ENCODE measurements at regions not wholly inside any gene's neighbourhood (a gene's known extent, or its start where the extent isn't known, plus 50 kb on each side); places are given as distances from the start of the nearest gene placed in this dataset.

DNA sequence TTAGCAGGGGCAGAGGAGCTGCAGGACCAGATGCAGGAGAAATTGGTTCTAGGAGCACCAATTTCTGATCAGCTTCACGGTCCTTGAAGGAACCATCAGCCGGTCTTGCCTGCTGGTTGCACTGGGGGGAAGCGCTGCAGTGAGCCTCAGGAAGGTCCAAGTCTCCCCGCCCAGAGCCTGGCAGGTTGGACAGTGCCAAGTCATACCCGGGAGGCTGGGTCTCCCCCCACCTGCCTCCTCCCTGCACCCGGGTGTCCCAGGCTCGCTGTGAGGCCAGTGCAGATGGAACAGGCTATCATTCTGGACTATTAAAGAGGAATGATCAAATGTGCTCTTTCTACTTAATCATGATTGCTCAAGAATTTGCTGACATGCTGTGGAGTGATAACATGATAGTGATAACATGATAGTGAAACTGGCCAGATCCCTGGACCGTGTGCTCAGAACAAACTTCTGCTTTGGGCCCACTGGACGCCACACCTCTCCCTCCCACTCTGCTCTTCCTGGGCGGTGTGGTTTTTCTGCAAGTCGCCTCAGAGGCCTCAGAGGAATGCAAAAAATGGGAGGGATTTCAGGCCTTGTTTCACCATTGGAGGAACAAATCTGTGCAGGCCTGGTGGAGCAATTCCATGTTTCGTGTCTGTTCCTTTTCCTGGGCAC, 236.0 kb downstream of the IRF8 start:
- DNase-seq (ENCODE audit: low read depth in 4 of 4, low spot score in 3 of 4), result no peak

- no peak for DNase-seq (ENCODE audit: low read depth in 4 of 4, low spot score in 3 of 4)
Observed at GRCh38 chr16:86137359-86137758, 238.4 kb downstream of the IRF8 start.

DNA sequence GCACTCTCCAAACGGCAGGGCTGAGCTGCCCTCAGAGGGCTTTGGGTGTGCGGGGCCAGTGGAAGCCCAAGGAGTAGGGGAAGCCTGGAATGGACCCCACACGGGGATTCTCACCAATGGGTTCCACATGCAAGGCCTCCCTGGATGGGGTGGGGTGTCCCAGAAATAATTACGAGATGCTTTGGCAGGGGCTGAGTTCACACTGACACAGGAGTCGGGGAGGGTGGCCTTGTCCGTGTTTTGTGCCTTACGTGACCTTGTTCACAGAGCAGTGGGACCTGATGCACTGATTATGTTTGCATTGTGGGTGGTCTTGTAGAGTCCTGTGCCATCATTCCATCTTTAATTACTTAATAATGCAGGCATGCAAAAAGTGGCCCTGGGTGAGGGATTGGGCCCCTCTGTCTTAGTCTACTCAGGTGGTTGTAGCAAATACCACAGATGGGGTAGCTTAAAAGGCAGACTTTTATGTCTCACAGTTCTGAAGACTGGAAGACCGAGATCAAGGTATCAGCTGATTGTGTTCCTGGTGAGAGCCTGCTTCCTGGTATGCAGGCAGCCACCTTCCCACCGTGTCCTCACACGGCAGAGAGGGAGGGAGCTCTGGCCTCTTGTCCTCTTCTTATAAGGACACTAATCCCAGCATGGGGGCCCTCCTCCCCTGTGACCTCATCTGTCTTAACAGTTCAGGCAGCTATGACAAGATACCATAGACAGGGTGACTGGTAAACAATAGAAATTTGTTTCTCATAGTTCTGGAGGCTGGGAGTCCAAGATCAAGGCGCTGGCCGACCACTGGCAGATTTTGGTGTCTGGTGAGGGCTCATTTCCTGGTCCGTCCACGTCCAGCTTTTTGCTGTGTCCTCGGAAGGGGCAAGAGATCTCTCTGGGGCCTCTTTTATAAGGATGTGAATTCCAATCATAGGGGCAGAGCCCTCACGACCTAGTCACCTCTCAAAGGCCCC, 239.4 kb downstream of the IRF8 start:
- no peak for DNase-seq (ENCODE audit: low read depth in 4 of 4, low spot score in 3 of 4)

GRCh38 chr16:86142801-86143236, 243.9 kb downstream of the IRF8 start:
- no peak for DNase-seq (ENCODE audit: low read depth in 4 of 4, low spot score in 3 of 4)

GRCh38 chr16:86143666-86144065, 244.7 kb downstream of the IRF8 start:
- DNase-seq (ENCODE audit: low read depth in 4 of 4, low spot score in 3 of 4), result no peak

DNA sequence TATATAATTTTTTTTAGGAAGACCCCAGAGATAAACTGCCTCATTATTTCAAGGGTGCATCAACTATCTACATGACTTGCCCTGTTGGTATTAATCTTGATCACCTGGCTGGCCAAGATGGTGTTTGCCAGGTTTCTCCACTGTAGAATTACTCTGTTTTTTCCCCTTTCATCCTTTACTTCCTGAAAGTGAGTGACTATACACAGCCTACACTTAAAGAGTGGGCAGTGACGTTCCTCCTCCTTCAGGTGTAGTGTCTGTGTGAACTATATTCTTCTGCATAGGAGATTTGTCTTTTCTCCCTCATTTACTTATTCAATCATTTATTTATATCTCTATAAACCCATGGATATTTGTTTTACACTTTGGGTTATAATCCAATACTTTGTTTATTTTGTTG, 246.7 kb downstream of the IRF8 start:
- DNase-seq (ENCODE audit: low read depth in 4 of 4, low spot score in 3 of 4), result no peak

- DNase-seq (ENCODE audit: low read depth in 4 of 4, low spot score in 3 of 4), result no peak
Observed at GRCh38 chr16:86150641-86151238, 251.8 kb downstream of the IRF8 start.

GRCh38 chr16:86151239-86151851, 252.4 kb downstream of the IRF8 start:
- DNase-seq (ENCODE audit: low read depth in 4 of 4, low spot score in 3 of 4), result no peak

DNA sequence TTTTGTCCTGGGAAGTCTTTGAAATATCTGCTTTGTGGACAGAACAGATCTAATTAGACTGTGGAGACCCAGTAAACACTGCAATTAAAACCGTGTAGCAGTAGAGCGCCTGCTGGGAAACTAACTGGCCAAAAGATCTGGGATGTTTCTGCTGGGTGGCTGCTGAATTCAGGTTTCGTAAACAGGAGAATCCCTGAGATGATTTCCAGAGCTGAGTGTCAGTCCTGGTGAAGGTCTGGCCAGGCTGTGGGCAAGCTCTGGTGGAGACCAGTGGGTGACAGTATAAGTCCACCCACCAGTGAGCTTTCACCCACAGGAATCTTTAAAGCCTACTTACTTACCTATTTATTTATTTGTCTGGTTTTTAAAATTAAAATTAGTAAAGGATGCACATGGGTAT, 257.2 kb downstream of the IRF8 start:
- DNase-seq (ENCODE audit: low read depth in 4 of 4, low spot score in 3 of 4), result no peak

GRCh38 chr16:86157616-86158247, 258.8 kb downstream of the IRF8 start:
- DNase-seq (ENCODE audit: low read depth in 4 of 4, low spot score in 3 of 4), result peak; percentile 10 to 30 (median 22)

- DNase-seq (ENCODE audit: low read depth in 4 of 4, low spot score in 3 of 4), result no peak
Observed at GRCh38 chr16:86158688-86159360, 259.9 kb downstream of the IRF8 start.

DNA sequence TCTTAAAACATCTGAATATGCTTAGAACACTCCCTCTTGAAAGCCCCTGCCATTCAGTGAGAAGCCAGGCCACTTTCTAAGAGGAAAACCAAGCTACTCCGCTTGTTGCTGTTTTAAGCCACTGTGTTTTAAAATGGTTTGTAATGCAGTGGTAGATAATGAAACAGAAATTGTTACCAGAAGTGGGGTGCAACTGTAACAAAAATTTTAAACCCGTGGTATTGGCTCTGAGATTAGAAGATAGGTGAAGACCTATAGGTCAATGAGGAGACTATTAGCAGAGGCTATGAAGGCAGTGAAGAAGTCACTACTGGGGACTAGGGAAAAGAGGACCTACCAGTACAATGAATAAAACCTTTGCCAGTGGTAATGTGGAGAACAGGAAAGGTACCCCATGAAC, 266.5 kb downstream of the IRF8 start:
- no peak for DNase-seq (ENCODE audit: low read depth in 4 of 4, low spot score in 3 of 4)

DNA sequence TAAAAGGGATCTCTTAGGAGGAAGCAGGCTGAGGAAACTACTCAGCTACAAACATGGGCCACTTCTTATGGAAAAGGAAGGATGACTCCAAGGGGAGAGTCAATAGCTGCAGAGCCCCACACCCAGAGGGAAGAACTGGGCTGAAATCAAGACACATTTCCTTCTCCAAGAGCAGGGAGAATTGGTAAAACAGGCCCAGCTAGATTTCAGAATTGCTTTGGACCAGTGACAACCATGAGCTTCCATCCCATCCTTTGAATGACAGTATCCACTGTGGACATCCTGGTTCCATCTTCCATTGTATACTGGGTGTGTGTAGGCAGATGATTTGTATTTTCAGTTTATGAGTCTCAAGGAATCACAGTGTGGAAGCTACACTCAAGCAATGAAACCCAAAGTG, 267.5 kb downstream of the IRF8 start:
- no peak for DNase-seq (ENCODE audit: low read depth in 4 of 4, low spot score in 3 of 4)

DNA sequence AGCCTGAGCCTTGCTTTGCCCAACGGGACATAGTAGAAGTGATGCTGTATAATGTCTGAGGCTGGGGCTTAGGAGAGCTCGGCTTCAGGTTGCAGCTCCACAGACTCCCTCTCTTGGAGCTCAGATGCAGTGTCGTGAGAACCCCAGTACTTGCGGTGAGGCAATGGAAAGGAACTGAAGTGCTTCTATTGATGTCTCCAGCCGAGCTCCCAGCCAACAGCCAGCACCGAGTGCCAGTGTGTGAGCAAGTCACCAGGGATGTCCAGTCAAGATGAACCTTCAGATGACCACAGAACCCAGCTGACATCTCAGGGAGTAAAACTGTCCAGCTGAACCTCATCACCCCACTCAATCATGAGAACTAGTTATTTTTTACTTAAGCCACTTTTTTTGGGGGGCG, 268.1 kb downstream of the IRF8 start:
- DNase-seq (ENCODE audit: low read depth in 4 of 4, low spot score in 3 of 4), result no peak

DNA sequence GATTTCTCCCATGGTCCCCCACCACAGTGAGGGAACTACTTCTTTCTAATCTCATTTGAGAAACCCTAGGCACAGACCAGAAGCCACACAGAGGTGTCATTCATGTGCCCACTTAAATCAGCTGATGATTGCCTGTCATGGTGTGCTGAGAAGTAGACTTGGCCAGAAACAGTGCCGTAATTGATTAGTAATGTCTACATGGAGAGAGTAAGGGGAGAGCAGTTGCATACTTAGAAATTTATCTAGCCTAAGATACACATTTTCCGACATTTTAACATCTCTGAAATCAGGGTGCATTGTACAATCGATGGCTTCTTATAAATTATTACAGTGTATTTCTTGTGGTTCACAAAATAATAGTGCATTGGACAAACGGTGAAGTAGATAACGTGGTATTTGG, 271.8 kb downstream of the IRF8 start:
- no peak for DNase-seq (ENCODE audit: low read depth in 4 of 4, low spot score in 3 of 4)

DNA sequence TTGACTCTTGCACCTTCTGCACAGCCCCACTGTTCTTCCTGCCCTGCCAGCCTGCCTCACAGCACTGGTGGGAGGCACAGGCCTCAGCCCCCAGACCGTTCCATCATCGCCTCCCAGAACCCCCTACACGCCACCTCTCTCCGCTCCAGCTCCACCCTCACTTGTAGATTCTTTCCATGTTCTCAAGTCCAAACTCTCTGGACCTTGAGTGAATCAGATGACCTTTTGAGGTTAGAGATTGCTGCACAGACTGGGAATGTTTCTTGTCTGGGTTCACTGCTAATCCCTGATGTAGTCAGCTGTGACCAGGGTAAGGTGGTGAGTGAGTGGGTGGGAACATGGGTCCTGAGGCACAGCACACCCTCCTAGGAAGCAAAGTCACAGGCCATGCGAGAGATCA, 272.4 kb downstream of the IRF8 start:
- DNase-seq (ENCODE audit: low read depth in 4 of 4, low spot score in 3 of 4), result no peak

GRCh38 chr16:86175816-86176215, 276.9 kb downstream of the IRF8 start:
- no peak for DNase-seq (ENCODE audit: low read depth in 4 of 4, low spot score in 3 of 4)

GRCh38 chr16:86176462-86176861, 277.5 kb downstream of the IRF8 start:
- no peak for DNase-seq (ENCODE audit: low read depth in 4 of 4, low spot score in 3 of 4)

DNA sequence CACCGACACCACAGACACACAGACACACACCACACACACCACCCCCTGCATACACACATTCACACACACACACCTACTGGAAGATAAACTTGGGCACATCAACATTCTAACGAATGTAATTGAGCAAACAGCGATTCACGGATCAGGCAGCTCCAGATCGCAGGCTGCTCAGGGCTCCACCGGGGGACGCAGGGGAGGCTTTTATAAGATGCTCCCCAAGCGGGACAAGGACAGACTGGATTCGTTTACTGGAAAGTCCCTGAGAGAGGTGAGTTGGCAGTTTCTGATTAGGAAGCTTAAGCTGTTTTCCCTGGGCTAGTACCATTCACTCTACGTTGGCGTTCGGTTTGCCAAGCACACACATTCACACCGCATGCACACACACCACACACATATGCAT, 281.3 kb downstream of the IRF8 start:
- DNase-seq (ENCODE audit: low read depth in 4 of 4, low spot score in 3 of 4), result no peak

DNA sequence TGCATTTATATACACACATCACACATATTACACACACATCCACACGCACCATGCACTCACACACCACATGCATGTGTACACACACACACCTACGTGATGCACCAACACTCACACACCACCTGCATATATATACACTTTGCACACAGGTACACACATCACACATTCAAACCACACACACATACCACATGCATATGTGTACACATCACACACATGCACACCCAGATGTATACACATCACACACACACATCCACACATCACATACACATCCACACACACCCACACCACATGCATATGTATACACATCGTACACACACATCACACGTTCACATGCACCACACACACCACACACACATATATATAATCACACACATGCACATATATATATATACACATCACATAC, 281.8 kb downstream of the IRF8 start:
- no peak for DNase-seq (ENCODE audit: low read depth in 4 of 4, low spot score in 3 of 4)
